ENCODE measurements at regions not wholly inside any gene's neighbourhood (a gene's known extent, or its start where the extent isn't known, plus 50 kb on each side); places are given as distances from the start of the nearest gene placed in this dataset.
A peak's percentile ranks its signal among the peaks of the same experiment; 100 is the strongest.
"Not testable (repeated sequence)": the region's sequence is repeated elsewhere in the genome, so short reads cannot be mapped to it uniquely, and the experiment has no call there.

DNA sequence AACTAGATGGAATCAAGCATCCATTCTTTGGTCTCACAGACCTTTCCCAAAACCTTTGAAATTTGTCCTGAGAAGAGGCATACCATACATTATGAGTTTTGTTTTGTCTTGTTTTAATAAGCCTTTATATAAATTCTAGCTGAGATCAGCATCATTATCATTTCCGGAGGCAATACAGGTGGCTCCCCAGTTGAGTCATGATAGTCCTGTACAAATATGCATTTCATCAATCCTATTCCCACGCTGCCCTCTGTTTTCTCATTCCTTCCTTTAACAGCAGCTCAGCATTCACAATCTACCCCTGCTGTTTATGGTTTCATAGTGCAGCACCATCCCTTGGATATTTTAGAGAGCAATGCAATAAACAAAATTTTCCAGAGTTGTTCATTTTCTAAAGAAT, 216.7 kb downstream of the TXNL1 start:
- peaks cover 11 to 14% of the 10 kb centered on the region in 2 donors for H3K9me3 Mint-ChIP-seq
- DNase-seq (ENCODE audit: low spot score in 2 of 2) (no peak), ATAC-seq (no peak)
- peaks cover 0 to 7% of the 10 kb centered on the region in 2 donors for H3K36me3 Mint-ChIP-seq
- no peak overlapping the region for H3K27ac Mint-ChIP-seq

DNA sequence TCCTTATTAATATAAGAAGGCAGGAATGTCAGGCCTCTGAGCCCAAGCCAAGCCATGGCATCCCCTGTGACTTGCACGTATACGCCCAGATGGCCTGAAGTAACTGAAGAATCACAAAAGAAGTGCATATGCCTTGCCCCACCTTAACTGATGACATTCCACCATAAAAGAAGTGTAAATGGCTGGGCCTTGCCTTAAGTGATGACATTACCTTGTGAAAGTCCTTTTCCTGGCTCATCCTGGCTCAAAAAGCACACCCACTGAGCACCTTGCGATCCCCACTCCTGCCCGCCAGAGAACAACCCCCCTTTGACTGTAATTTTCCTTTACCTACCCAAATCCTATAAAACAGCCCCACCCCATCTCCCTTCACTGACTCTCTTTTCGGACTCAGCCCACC, 217.5 kb downstream of the TXNL1 start:
- ATAC-seq; H3K27ac Mint-ChIP-seq; DNase-seq (ENCODE audit: low spot score in 2 of 2); H3K36me3 Mint-ChIP-seq: not testable (repeated sequence)
- H3K9me3 Mint-ChIP-seq, result peaks cover 12 to 13% of the 10 kb centered on the region in 2 donors

DNA sequence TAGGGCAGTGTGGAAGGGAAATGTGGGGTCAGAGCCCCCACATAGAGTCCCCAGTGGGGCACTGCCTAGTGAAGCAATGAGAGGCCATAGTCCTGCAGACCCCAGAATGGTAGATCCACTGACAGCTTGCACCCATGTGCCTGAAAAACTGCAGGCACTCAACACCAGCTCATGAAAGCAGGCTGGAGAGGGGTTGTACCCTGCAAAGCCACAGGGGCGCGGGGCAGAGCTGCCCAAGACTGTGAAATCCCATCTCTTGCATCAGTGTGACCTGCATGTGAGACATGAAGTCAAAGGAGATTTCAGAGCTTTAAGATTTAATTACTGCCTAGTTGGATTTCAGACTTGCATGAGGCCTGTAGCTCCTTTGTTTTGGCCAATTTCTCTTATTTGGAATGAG, 224.0 kb downstream of the TXNL1 start:
- peaks cover 24 to 31% of the 10 kb centered on the region in 2 donors for H3K9me3 Mint-ChIP-seq
- peaks cover 11 to 16% of the 10 kb centered on the region in 2 donors for H3K36me3 Mint-ChIP-seq
- DNase-seq (ENCODE audit: low spot score in 2 of 2) (no peak), ATAC-seq (no peak)
- H3K27ac Mint-ChIP-seq, result no peak overlapping the region

DNA sequence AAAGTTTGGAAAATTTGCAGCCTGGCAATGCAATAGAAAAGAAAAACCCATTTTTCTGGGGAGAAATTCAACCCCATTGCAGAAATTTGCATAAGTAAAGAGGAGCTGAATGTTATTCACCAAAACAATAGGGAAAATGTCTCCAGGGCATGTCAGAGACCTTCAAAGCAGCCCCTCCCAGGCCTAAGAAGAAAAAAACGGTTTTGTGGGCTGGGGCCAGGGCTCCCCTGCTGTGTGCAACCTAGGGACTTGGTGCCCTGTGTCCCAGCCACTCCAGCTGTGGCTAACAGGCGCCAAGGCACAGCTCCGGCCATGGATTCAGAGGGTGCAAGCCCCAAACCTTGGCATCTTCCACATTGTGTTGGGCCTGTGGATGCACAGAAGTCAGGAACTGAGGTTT, 224.5 kb downstream of the TXNL1 start:
- Mint-ChIP-seq H3K9me3 (peaks cover 24 to 31% of the 10 kb centered on the region in 2 donors), H3K27ac (no peak overlapping the region), H3K36me3 (peaks cover 11 to 16% of the 10 kb centered on the region in 2 donors)
- no peak for ATAC-seq
- no peak for DNase-seq (ENCODE audit: low spot score in 2 of 2)

DNA sequence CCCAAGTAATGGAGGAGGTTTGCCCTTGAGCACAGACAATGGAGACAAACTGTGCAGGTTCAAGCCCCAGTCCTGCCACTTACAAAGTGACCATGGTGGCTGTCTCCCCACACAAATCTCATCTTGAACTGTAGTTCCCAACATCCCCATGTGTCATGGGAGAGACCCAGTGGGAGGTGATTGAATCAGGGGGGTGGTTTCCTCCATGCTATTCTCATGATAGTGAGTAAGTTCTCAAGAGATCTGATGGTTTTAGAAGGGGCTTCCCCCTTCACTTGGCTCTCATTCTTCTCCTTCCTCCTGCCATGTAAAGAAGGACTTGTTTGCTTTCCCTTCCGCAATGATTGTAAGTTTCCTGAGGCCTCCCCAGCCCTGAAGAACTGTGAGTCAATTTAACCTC, 225.4 kb downstream of the TXNL1 start:
- Mint-ChIP-seq H3K9me3 (peaks cover 24 to 31% of the 10 kb centered on the region in 2 donors), H3K36me3 (peaks cover 11 to 16% of the 10 kb centered on the region in 2 donors), H3K27ac (no peak overlapping the region)
- ATAC-seq (peak in 1 of 2 donors; percentile 48), DNase-seq (ENCODE audit: low spot score in 2 of 2) (no peak)

DNA sequence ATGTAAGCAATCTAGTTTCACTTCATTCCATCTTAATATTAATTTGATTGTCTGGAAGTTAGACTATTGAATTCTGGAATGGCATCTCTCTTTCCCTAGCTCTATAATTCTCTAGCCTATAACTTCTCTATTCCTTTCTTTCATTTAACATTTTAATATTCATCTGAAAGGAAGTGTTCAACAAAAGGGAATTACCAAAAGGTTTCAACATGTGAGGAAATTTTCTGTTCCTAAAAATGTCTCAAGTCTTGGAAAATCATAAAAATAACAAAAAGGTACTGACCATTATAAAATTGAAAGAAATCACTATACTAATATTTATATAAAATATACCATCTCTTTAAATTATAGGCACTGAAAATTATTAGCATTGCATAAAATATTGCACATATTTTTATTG, 228.7 kb downstream of the TXNL1 start:
- DNase-seq (ENCODE audit: low spot score in 2 of 2), result no peak
- peaks cover 7 to 12% of the 10 kb centered on the region in 2 donors for H3K9me3 Mint-ChIP-seq
- H3K36me3 Mint-ChIP-seq, result no peaks in the 10 kb centered on the region
- ATAC-seq, result no peak
- H3K27ac Mint-ChIP-seq, result no peak overlapping the region

DNA sequence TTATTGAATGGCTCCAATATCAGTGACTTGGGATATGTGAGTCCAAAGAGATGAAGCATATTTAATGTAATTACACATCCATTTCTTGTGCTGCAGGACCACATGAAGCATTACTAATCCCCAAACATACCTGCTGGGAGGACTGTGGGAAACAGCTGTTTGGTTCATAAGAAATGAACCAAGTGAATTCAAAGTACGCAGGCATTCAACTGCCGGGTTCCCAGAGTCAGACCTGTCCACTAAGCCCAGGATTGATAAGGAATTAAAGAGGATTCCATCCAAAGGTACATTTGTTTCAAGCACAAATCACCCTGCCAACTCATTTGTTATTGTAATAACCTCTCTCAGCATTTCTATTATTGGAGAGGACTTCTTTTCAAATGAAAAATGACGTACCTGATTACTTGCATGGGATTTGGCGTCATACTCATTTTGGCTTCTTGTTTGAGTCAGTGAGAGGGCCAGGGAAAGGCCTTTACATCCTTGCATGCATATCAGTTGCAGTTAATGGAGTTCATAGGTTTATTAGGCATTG, 230.7 kb downstream of the TXNL1 start:
- H3K9me3 Mint-ChIP-seq, result peaks cover 0 to 5% of the 10 kb centered on the region in 2 donors
- ATAC-seq (no peak), DNase-seq (ENCODE audit: low spot score in 2 of 2) (no peak)
- no peaks in the 10 kb centered on the region for H3K36me3 Mint-ChIP-seq
- H3K27ac Mint-ChIP-seq, result no peak overlapping the region

DNA sequence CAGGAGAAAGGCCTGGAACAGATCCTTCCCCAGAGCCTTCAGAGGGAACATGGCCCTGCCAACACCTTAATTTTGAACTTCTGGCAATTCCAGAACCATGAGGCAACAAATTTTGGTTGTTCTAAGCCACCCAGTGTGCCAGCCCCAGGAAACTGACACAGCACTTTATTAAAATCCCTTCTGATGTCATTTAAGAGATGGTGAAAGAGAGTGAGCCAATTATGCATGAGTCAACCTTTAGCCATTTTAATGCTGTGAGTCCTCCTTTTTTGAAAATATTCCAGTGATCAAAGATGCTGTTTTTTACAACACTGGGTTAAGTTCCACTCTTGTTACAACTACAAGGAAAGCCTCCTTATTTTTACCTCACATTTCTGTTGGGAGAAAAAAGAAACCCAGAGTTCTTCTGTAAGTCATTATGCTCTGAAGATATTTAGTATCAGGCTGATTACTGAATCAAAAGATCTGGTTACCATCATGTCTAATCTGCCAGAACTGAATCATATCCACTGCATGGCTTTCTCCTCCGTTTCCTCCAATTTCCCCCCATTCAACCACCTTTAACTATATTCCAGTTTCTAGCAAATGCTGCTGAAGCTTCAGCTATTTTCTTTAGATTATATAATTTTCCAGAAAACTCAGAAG, 235.4 kb downstream of the TXNL1 start:
- H3K9me3 Mint-ChIP-seq, result peaks cover 3 to 5% of the 10 kb centered on the region in 2 donors
- H3K27ac Mint-ChIP-seq, result no peak overlapping the region
- no peak for DNase-seq (ENCODE audit: low spot score in 2 of 2)
- H3K36me3 Mint-ChIP-seq, result peaks cover 0 to 9% of the 10 kb centered on the region in 2 donors
- no peak for ATAC-seq

DNA sequence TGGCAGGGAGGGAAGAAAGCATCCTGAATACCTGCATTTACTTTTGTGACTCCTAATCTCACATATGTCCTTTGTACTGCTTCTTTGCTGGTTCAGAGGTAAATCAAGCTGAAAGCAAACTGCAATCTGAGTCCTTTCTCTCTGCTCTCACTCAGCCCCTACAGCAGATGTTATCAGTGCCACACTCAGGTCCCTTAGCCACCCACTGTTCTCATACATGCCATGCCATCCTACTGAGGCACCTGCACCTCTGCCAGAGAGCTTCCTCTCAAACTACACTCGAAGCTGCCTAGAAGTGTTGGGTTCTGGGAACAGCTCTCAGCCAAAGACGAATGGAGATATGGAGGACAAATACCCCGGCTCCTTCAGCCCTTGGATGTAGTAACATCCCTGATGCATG, 244.5 kb downstream of the TXNL1 start:
- no peak for DNase-seq (ENCODE audit: low spot score in 2 of 2)
- H3K36me3 Mint-ChIP-seq, result peaks cover 0 to 3% of the 10 kb centered on the region in 2 donors
- peaks cover 0 to 5% of the 10 kb centered on the region in 2 donors for H3K9me3 Mint-ChIP-seq
- no peak for ATAC-seq
- H3K27ac Mint-ChIP-seq, result no peak overlapping the region

DNA sequence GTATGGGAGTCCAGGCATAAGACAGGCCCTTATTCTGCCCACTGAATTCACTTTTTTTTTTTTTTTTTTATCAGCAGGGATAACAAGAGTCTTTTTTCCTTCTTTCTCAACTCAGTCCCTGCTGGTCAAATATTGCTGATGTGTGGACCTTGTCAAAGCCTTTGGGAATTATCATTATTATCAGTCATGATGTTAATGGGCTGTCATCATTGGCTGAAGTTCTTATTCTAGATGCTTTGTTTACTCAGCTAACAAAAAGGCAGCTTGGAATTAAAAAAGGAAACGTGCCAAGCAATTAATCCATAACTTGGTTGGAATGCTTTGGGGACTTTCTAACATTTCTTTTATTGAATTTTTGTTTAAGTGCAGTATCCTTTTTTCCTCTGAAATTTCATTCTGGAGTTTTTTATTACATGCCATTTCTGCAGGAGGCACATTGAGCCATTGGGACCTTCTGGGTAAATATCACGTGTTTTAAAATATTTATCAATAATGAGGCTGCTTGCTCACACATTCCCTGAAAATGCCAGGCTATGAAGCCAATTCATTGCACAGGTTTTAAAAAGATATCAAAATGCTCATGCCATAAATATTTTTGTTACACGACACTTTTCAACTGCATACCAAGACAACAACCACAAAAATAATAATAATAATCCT, 246.3 kb downstream of the TXNL1 start:
- Mint-ChIP-seq H3K9me3 (no peaks in the 10 kb centered on the region), H3K36me3 (no peaks in the 10 kb centered on the region), H3K27ac (no peak overlapping the region)
- ATAC-seq (no peak), DNase-seq (ENCODE audit: low spot score in 2 of 2) (no peak)

DNA sequence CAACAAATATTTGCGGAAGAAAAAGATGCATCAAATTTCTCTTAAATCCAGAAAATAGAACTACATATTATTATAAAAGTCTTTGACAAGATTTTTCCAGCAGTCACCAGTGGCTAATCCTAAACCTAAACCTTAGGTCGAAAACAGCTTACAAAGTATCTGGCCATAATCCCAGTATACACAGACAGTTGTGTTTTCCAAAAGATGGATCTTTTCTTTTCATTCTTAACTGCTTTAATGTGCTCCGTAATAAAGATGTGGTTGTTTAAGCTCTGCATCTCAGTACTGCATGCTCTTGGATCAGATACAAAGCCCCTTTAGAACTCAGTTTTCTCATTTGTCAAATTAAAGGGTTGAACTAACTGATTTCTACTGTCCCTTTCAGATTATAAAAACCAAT, 247.8 kb downstream of the TXNL1 start:
- no peaks in the 10 kb centered on the region for H3K9me3 Mint-ChIP-seq
- DNase-seq (ENCODE audit: low spot score in 2 of 2), result no peak
- no peak overlapping the region for H3K27ac Mint-ChIP-seq
- no peak for ATAC-seq
- H3K36me3 Mint-ChIP-seq, result no peaks in the 10 kb centered on the region

DNA sequence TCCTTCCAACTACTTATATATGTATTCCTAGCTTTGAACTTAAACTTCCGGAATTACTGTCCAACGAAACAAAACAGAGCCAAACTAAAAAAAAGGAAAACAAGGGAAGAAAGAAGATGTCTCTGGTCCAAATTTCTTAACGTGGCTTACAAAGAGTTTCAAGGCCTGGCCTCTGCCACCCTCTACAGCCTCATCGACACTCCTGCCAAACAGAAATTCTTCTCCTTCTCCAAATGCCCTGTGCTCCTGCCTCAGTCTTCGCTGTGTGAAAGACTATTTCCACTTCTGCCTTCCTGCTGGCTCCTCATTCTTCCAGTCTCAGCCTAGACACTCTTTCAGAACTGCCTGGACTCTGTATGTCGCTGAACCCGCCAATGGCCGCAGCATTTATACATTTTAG, 249.2 kb downstream of the TXNL1 start:
- DNase-seq (ENCODE audit: low spot score in 2 of 2) (no peak), ATAC-seq (no peak)
- Mint-ChIP-seq H3K9me3 (no peaks in the 10 kb centered on the region), H3K36me3 (no peaks in the 10 kb centered on the region), H3K27ac (no peak overlapping the region)

DNA sequence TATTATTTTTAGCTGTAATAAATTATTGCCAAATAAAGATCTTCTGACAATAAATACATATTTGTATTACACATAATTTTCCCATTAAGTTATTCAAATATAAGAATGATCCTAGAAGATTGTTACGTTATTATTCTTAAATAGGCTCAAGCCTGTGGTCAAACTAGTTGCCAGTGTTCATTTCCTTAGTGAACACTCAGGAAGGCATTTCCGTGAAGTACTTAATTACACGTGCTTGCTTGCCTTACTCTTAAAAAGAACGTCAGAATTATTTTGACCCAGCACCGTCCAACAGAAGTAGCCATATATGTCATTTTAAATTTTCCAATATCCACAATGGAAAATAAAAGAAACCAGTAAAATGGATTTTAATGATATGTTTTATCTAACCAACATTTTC, 249.8 kb downstream of the TXNL1 start:
- DNase-seq (ENCODE audit: low spot score in 2 of 2) (no peak), ATAC-seq (no peak)
- H3K27ac Mint-ChIP-seq, result no peak overlapping the region
- no peaks in the 10 kb centered on the region for H3K36me3 Mint-ChIP-seq
- no peaks in the 10 kb centered on the region for H3K9me3 Mint-ChIP-seq

DNA sequence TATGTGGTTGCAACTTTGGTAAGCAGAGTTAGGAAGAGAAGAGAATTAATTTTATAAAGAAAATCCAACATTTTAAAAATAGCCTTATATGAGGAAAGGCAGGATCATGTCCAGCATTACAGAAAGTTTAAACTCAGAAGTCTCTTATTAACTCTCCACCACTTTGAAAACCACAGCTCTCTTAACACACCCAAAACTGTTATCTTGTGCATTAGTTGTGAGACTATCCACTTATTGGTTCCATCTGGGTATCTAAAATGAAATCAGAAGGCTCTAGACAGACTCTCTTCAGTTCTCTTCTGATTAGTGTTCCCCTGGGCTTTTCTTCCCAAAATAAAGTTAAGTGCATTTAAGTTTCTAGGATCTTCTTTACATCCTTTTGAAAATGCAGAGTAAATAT, 251.5 kb downstream of the TXNL1 start:
- no peak for ATAC-seq
- Mint-ChIP-seq H3K36me3 (no peaks in the 10 kb centered on the region), H3K27ac (no peak overlapping the region), H3K9me3 (no peaks in the 10 kb centered on the region)
- no peak for DNase-seq (ENCODE audit: low spot score in 2 of 2)

DNA sequence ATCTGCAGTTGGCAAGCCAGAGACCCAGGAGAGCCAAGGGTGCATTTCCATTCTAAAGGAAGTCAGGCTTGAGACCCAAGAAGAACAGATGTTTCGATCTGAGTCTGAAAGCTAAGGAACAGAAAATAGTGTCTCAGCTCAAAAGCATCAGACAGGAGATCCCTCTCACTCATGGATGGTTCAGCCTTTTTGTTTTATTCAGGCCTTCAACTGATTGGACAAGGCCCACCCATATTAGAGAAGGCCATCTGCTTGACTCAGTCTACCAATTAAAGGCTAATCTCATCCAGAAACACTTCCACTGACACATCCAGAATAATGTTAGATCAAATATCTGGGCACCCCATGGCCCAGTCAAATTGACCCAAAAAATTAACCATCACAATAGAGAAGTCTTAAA, 255.0 kb downstream of the TXNL1 start:
- peaks cover 0 to 5% of the 10 kb centered on the region in 2 donors for H3K9me3 Mint-ChIP-seq
- no peak for ATAC-seq

DNA sequence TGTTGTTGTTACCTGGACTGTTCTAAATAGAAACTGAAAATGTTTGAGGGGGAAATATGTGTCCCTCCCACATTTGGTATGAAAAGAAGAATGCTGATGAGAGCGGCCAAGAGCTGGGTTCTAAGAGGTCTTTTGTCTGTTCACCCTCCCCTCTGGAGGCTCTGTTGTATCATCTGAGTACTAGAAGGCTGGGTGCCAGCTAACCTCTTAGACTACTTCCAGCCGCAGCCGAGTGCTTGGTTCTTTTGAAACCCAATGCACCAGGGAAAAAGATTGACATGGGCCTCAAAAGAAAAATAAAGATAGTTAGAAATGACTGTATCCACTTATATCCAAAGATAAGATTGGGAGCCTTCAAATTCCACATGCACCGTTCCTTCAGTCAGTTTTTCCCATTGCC, 255.9 kb downstream of the TXNL1 start:
- H3K36me3 Mint-ChIP-seq, result no peaks in the 10 kb centered on the region
- peaks cover 0 to 5% of the 10 kb centered on the region in 2 donors for H3K9me3 Mint-ChIP-seq
- no peak overlapping the region for H3K27ac Mint-ChIP-seq
- DNase-seq (ENCODE audit: low spot score in 2 of 2), result no peak
- ATAC-seq, result no peak

More for the DNA sequence above, 255.0 kb downstream of the TXNL1 start:
- Mint-ChIP-seq H3K27ac (no peak overlapping the region), H3K36me3 (no peaks in the 10 kb centered on the region)
- DNase-seq (ENCODE audit: low spot score in 2 of 2), result no peak

DNA sequence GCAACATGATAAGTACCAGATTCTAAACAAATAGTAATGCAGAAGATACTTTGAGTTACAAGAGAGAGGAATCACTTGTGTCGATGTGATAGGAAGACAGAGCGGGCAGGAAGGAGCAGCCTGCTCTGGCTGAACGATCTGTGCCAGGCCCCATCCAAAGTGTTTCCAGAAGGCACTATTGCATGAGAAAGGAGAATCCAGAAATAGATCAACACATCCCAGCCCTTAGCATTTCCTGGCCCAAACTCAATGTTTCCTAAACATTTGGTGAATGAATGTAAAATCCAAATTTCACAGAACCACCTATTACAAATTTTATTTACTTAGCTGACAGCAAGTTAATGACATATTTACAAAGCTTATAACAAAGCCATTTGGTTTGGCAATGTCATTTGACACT, 257.2 kb downstream of the TXNL1 start:
- DNase-seq (ENCODE audit: low spot score in 2 of 2), result no peak
- Mint-ChIP-seq H3K36me3 (no peaks in the 10 kb centered on the region), H3K9me3 (peaks cover 0 to 5% of the 10 kb centered on the region in 2 donors), H3K27ac (no peak overlapping the region)
- ATAC-seq, result no peak

DNA sequence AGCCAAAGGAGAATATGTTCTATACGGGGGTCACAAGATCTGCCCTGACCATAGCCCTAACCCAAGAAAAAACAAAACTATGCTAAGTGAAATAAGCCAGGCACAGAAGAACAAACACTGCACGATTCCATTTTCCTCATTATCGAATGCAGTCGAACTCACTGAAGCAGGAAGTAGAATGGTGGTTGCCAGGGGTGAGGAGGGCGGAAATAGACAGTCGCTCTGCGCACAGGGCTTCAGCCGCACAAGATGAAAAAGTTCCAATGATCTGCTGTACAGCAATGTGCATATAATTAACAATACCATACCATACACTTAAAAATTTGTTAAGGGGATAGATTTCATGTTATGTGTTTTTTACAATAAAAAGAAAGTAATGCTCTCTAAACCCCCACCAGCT, 257.7 kb downstream of the TXNL1 start:
- no peak for DNase-seq (ENCODE audit: low spot score in 2 of 2)
- ATAC-seq, result no peak
- Mint-ChIP-seq H3K36me3 (no peaks in the 10 kb centered on the region), H3K9me3 (peaks cover 0 to 5% of the 10 kb centered on the region in 2 donors), H3K27ac (no peak overlapping the region)
